LHCN-M2 (cell line): ENCODE measurements at regions not wholly inside any gene's neighbourhood (a gene's known extent, or its start where the extent isn't known, plus 50 kb on each side); places are given as distances from the start of the nearest gene placed in this dataset.

Experiments used
- DNase-seq: peaks from one replicate; pipeline ENCODE4 v3.0.0-alpha.2; 2012; ENCODE audit warnings: low read depth

DNA sequence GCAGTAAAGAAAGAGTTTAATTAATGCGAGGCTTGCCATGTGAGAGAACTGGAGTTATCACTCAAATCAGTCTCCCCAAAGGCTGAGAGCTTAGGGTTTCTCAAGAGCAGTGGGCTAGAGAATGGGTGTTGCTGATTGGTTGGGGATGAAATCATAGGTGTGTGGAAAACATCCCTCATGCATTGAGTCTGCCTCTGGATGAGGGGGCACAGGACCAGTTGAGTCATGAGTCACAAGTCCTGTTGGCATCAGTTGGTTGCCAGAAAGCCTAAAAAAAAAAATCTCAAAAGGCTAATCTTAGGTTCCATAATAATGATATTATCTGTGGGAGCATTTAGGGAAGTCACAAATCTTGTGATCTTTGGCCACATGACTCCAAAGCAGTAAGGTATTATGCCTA lies 800.3 kb downstream of the TUSC7 start:
- DNase-seq: no peak

DNA sequence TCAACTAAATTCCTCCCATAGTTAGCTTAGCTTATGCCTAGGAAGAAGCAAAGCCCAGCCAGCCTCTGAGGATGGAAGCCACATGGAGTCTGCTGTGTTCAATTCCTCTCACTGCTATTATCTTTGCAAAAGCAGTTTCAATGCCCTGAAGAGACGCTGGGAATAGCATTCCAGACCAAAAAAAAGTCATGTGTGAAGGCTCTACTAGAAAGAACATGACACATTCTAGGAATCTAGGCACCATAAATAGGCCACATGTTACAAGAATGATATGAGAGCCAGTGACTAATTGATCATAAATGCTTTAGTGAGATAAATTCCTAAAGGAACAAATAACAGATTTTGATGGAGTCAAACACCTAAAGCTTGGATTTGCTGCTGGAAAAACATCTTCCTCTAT lies 800.8 kb downstream of the TUSC7 start:
- DNase-seq: peak; percentile 19

DNA sequence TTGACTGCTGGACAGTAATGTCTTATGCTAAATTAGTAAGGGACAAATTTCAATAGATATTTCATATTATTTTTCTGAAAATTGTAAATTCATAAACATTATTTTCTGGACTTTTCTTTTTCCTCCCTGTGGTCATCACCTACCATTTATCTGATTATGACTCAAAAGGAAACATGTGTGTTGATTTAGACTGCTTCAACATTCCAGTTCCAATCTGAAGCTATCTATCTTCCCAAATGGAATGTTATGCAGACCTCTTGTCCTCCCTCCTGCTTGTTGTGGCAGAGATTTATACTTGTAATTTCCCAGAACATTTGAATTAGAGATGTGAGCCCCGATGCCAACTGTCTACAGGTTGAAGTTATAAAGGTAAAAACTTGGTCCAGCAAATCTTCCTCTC lies 803.4 kb downstream of the TUSC7 start:
- no peak for DNase-seq

DNA sequence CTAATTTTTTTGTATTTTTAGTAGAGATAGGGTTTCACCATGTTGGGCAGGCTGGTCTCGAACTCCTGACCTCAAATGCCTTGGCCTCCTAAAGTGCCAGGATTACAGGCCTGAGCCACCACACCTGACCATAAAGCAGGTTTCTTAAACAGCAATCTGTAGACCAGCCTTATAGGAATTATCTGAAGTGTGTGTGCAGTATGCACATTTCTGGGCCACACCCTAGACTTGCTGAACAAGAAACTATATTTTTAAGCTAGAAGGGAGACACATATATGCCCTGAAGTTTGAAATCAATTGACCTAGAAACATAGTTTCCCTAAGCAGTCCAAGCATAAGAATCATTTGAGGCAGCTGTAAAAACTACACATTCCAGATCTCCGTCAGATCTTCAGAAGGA lies 805.7 kb downstream of the TUSC7 start:
- no peak for DNase-seq

DNA sequence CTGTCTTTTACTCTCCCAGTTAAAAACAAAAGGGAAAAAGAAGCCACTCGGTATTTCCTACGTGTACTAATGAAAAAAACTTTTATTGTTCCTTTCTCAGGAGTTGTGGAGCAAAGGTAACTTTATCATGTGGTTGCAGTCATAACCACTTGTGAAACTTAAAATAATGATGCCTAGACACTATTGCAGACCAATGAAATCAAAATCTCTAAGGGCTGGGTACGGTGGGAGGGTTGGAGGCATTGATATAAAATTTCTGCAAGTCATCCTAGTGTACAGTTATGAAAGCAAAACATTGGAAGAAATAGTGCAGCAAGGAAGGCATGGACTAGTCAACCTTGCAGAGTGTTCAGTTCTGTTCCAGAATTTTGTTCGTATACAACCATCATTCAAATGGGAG lies 808.8 kb downstream of the TUSC7 start:
- DNase-seq: no peak

DNA sequence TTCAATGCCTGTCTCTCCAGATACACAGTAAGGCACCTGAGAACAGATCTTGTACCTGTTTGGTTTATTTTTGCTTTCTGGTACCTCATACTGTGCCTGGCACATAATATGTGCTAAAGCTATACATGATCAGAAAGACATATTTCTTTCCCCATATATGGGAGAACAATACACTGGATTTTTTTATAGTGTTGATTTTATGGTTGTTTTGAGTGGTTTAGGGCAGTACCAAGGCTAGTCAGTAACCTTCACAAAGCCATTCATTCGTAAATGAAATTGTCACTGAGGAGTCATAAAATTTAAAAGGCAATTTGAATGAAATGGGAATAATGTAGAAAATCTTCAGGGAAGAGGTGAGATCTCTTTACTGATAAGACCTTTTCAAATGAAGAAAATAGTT lies 810.2 kb downstream of the TUSC7 start:
- DNase-seq: no peak

DNA sequence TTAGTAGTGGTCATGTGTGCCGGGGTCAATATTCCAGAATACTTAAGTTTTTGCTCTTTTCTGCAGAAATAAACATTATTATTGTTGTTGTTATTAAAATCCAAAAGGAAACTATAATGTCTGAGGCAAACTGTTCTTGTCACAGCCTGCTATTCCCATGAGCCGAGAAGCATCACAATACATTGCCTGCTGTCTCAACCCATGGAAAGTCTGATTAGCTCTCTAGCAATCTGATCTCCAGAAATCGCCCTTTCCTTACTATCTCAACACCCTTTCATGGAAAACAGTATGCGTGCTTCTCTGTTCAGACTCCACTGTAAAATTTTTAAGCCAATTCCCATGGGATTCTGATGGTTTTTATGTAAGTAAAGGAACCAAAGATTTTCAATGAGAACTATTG lies 811.0 kb downstream of the TUSC7 start:
- DNase-seq: no peak

DNA sequence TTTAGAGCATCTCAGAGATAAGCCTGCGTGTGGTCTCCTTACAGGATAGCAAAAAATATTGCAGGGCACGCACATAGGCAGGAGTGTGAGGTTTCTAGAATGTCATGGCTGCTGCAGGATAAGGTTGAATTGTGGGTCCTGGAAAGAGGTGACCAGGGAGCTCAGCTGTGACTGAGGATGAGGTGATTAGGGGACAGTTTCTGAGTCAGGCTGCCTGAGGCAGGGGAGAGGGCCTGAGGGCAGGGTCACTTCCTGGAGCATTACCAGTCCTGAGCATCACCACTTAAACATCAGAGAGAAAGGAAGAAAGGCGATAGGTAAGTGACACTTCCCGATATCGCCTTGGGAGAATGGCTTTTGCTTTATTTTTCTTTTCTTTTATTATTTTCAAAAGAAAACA lies 813.8 kb downstream of the TUSC7 start:
- no peak for DNase-seq

DNA sequence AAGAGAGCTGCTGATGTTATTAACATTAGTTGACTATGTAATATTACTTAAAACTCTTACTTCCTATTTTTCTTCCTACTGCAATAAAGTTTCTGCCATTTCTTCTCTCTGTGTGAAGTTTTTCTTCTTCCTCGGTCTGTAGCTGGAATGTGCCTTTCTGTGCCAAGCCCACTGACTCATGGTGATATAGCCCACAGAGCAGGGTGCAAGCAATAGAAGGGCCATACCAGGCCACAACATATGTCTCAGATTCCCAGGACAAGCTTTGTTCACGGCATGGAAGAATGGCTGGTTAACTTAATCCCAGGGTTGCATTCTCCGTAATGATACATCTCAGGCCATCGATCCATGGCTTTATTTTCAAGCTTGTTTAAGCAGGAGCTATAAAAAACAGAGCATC lies 815.3 kb downstream of the TUSC7 start:
- peak; percentile 69 for DNase-seq

DNA sequence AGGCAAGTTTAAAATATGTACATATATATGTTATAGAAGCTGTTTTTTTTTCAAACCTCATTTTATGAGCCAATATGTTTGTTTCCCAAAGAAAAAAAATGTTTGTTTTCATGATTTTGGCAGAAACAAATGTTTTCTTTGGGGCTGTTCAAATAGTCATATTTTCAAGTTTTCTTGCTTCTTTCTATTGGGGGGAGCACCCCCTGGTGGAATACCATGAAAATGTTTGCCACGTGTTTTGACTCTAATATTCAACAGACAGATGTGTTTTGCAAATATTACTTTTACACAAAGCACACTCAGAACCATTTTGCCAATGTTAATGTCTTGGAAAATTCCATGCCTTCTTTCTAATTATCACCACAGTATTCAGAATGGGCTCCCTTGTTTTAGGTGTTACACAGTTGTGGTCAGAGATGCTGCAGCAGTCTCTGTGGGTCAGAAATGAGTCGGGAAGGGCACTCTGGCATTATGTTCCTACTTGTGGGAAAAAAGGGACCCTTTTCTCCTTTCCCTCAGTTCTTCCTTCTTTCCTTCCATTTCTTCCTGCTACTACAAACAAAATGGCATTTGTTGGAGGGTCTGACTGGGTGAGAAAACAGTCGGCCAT lies 817.0 kb downstream of the TUSC7 start:
- peak; percentile 31 for DNase-seq

DNA sequence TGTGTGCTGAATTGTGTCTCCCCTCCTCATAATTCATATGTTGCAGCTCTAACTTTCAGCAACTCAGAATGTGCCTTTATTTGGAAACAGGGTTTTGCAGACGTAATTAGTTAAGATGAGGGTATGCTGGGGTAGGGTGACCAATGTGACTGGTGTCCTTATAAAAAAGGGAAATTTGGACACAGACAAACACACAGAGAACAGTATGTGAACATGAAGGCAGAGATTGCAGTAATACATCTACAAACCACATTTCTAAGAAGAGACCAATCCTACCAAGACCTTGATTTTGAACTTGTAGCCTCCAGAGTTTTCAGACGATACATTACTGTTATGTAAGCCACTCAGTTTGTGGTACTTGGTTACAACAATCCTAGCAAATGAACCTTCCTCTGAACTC lies 817.8 kb downstream of the TUSC7 start:
- no peak for DNase-seq

DNA sequence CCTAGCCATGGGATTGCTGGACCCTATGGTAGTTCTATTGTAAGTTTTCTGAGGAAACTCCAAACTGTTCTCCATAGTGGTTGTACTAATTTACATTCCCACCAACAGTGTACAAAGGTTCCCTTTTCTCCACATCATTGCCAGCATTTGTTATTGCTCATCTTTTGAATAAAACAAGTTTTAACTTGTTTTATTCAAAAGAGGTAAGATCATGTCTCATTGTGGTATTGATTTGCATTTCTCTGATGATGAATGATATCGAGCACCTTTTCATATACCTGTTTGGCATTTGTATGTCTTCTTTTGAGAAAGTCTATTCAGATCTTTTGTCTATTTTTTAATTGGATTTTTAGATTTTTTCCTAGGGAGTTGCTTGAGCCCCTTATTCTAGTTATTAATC lies 819.1 kb downstream of the TUSC7 start:
- no peak for DNase-seq

DNA sequence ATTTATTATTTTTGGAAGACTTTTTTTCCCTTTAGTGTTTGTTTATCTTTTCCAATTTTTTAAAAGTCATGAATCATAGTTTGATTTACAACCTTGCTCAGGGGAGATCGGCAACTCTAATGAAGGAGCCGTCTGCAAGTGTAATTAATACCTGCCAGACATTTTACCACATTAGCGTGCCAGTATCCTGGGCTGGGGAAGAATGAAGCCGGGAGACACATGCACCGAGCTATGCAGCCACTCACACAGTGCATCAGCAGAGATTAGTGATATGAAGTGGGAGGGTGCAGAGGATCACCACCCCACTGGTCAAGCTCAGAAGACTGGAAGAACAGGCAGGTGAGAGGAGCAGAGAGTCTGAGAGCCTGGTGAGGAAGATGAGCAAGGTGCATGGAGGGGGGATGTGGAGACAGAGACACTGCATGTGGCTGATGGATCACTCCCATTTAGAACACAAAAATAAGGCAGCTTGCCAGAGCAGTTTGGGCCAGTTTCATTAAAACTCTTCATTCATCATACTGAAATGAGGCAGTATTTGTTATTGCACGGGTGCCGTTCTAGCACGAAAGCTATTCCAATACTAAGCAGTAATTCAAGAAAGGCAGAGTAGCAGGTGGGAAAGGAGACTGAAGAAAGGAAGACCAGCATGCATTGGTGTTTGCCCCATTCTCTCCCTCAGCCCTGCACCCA lies 821.6 kb downstream of the TUSC7 start:
- DNase-seq: no peak

DNA sequence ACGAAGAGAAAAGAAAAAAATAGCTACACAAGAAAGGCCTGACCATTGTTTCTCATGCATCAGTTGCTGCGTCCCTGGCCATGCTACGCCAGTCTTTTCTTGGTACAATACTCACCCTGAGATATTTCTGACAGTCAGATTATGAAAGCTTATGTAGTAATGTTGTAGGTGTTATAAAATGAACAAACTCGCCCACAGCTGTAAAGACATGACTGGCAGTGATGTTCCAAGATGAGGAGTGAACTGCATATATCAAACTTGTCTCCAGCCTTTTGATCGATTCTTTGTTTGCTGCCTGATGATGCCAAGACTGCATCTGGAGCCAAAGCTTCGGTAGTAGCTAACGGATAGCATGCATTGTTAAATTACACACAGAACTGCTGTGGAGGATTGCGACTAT lies 822.7 kb downstream of the TUSC7 start:
- no peak for DNase-seq

DNA sequence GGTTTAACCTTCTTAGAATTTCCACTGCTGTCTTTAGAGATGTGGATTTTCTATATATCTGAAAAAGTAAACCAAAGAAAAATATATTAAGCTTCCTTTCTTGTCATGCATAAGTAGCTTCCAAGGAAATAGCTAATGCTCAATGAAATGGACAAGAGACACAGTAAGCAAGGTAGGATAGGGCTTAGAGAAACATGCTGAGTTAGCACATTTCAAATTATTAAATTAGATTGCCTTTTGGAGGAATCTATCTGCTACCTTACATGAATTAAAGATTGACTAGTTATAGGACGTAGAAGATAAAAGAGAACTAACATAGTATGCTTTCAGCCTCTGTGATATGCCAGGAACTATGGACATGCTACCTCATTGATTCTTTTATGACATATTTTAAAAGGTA lies 824.6 kb downstream of the TUSC7 start:
- DNase-seq: no peak

DNA sequence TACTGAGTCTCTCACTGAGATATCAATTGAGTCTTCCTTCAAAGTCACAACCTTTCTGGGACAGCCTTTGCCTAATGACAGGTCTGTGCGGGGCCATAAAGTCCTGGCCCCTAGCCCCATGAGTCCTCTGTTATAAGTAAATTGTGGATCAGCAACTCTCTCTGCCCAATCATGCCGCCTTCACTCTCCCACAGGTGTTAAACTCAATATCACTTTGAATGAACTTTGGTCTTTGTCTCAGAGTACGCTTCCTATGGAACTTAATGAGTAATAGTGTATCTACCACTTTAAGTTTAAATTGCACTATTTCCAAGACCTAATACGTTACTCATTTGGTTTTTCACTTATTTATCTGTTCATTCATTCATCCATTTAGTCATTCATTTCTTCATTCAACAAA lies 826.4 kb downstream of the TUSC7 start:
- no peak for DNase-seq

DNA sequence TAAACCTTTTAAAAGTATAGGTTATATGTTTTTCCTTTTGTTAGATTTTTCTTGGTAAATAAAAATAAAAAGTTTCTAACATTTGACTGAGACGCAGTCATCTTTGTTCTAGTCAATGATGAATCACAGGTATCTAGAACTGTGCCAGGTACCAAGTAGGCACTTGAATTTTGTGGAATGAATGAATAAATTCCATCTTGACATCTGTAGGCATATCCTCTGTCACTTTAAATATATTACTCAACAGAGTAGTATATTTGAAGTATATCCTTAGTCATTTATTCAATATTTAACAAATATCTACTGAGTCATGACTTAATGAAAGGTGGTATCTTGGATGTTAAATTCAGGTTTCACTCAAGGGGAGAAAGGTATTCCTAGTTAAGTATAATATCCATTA lies 828.4 kb downstream of the TUSC7 start:
- DNase-seq: no peak

DNA sequence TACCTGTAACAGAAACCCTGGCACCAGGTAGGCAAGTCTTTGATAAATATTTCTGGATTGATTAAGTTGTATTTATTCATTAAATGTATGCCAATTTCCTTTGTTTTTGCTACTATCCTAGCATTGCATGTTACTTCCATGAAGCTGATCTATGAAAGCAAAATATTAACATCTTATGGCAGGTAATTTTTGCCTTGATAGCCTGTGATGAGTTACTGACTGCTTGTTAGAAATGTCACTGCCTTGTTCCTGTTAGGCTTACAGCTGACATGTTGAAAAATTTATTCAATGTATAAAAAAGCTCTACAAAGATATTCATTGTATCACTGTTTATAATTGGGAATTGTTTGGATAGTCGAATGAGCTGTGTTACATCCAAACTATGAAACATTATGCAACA lies 830.1 kb downstream of the TUSC7 start:
- DNase-seq: no peak

DNA sequence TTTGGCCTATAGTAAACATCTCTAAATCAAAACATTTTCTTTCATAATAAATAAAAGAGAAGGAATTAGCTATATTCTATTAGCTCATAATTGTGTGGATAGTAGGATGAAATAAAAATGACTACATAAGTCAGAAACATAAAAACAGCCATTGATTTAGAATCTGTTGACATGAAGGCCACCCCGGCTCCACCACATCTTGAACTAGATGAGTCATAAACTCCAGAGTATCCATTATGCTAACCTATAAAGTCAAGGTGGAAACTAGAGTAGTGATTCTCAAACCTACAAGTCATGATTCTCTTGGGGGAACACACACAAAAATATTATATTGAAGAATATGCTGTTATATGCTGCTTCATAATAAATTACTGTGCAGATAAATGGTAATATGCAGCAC lies 831.0 kb downstream of the TUSC7 start:
- no peak for DNase-seq

DNA sequence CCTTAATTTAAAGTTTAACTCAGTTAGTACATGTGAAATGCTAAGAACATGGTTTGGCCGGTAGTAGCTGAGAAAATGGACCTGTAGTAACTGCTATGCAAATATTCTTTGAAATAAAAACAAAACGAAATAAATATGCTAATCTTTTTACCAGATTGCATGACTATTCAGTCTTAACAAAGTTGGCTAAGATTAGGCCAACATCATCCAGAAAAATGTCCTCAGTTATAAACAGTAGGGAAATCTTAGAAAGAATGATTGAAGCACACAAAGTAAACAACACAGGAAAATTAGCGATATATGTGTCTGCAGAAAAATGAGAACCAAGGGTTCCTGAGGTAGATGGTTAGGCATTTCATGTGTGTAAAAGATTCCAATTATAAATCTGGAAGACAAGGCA lies 832.1 kb downstream of the TUSC7 start:
- no peak for DNase-seq

DNA sequence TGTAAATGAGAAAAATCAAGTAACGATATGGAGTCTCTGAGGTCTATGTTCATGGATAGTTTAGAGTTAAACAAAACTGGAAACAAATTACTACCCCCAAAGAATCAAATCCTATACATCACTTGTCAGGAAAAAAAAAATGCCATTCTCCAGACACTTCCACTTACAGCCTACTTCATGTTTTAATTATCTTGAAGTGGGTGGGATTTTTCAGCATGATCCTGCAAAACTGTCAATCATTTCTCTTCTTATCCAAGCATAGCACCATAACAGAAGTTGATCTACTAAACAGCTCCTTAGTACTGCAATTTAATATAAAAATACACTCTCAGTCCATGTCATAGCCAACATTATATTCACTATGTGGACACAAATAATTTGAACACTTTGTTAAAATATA lies 833.9 kb downstream of the TUSC7 start:
- DNase-seq: no peak

DNA sequence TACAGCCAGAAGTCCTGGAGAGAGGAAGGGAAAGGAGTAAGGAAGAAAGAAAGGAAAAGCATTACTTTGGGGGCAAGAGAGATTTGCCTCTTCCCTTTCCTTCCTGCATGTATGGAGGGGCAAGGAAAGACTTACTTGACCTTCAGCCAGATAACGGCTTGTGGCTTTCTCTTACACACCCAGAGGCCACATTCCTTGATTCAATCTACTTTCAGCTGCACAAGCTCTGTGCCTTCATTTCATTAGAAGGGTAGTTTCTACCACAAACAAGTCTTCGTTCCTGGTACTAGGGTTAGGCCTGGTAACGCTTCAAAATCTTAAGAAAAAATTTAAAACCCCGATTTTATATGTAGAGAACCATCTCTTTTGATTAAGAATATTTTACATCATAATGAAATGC lies 835.9 kb downstream of the TUSC7 start:
- DNase-seq: no peak

DNA sequence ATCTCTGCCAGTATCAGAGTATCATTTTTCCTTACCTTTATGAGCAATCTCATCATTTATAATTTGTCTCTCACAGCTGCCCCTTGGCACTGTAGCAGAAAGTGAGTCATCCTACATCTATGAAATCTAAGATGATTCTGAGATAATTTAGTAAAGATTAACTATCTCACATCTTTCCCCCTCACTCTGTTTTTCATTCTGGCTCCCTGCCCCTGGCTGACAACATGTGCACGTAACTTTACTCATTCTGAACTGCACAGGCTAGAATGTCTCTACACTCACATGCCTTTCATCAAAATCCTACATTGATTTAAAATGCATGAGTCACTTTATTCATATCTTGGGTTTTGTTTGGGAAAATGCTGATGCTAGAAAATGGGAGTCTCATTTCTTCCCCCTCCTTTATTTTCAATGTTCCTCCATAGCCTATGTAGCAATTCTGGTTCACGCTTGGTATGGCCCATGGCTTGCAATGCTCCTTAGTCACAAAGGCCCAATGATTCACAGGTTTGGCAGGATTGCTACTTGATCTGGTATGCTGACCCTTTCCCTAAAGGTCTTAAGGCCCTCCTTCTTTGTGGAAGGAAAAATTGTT lies 838.5 kb downstream of the TUSC7 start:
- peak; percentile 85 for DNase-seq

DNA sequence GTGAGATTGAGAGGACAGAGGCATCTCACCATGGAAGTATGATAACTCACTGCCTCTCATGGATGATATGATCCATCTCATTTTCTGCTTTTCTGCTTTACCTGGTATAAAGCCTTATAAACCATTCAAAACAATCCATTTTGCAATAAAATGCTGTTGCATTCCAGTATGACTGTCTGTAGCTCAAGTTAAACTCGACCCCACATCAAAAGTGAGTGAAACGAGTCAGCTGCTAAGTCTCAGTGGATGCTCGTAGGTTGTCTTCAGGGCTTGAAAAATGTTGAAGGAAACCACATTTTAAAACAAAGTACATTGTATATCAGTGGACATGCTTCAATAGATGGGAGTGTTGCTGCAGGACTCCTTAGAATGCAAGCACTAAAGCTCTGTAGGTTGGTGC lies 839.0 kb downstream of the TUSC7 start:
- peak; percentile 50 for DNase-seq
